DMS153 (cell line): ENCODE measurements at regions not wholly inside any gene's neighbourhood (a gene's known extent, or its start where the extent isn't known, plus 50 kb on each side); places are given as distances from the start of the nearest gene placed in this dataset.
"Not testable (repeated sequence)": the region's sequence is repeated elsewhere in the genome, so short reads cannot be mapped to it uniquely, and the experiment has no call there.

Experiments
- DNase-seq: peaks from one replicate; lab custom pipeline; 2025; lab: John Stamatoyannopoulos, UW

DNA sequence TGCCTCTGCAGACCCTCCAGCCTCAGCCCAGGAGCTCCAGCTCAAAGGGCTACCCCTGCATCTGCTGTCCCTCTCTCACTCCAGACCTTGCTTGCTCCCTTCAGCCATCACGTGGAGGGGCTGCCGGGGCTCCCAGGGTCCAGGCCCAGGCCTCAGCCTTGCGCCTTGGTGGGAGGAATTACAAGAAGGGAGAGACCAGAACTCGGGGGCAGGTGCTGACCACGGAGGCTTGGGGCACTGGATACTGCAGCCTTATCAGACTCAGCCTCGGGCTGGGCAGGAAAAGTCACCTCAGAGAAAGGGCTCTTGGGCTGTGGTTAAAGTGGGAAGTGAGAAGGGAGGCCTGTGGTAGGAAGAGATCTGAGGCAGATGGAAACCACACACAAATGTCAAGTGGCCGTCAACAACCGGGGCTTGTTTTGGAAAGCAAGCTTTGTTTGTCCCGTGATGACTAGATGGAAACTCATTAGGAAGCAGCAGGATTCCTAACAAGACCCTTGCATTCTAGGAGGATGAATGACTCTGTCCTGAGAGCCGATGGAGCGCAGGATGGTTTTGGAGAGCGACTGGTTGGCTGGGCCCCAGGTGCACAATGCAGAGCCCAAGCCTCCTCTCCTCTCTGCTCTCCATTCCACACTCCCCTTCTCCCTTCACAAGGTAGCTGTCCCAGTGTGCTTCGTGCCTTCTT lies 1321.7 kb downstream of the TBC1D22A start:
- no peak for DNase-seq

DNA sequence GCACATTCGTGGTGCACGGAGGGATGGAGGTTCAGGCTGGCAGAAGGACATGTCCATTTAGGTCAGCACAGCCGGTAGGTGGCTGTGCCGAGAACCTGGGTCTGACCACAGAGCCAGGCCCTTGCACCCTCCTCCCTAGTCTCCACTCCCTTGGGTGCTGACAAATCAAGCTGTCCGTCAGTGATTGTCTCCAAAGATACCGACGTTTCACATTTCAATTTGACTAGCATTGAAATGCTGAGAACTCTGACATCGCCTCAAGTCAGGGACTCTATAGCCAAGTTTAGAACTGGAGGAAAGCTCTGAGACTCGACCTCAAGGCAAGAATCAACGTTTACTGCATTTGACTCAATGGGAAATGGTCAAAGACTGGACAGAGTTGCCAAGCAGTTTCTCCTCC lies 1321.1 kb downstream of the TBC1D22A start:
- DNase-seq: no peak

DNA sequence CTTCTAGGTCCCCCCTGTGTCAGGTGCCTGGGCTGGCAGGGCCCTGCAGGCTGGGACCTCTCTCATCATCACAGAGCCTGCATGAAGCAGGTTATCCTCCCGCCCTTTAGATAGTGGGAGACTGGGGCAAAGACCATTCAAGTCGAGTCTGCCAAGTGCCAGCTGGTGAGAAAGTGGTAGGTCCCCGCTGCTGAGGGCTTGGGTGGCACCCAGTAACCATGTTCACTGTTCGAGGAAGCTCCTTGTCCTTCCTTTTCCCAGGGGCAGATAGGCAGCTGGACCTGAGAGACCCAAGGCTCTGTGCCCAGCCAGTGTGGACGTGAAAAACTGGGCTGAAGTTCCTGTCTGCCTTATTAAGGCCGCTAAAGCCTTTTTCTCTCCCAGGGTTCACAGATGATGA lies 1319.8 kb downstream of the TBC1D22A start:
- DNase-seq: no peak

DNA sequence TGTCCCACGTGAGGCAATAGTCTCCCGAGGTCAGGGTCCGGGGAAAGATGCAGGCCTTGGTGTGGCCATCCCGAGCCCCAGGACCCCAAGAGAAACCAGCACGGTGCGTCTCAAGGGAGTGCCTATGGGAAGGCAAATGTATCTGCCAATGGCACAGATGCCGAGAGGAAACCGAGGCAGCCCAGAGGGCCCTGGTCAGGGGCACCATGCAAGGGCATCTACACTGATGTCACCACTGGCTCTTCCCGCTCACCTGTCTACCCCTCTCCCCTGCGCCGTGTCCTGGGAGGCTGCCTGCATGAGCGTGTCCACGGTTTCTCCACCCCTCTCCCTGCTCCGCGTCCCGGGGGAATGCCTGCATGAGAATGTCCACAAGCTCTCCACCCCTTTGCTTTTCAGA lies 1318.8 kb downstream of the TBC1D22A start:
- DNase-seq: no peak

DNA sequence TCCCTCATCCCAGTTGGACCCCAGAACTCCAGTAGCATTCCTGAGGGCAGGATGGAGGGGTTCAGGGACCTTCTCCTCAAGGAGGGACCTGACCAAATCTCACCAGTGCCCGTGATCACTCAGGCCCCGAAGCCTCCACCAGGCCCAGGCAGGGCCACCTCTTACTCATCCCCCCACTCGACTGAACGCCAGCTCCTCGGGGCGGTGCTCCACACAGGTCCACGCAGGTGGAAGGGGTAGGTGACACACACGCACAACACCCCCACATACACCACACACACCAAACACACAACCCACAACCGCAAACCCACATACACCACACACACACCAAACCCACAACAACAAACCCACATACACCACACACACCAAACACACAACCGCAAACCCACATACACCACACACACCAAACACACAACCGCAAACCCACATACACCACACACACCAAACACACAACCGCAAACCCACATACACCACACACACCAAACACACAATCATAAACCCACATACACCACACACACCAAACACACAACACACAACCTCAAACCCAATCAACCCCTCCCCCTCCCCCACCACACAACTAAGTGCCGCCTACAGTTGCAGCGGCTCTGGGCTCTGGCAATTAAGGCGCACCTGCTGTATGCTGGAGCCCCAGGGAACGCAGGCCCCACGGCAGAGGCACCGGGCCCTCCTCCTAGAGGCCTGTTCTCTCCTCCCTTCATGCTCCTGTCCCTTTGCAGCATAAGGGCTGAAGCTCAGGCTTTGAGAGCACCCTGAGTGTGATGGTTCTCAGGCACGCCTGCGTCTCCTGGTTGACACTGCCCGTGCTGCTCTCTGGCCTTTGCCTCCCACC lies 1318.1 kb downstream of the TBC1D22A start:
- no peak for DNase-seq

DNA sequence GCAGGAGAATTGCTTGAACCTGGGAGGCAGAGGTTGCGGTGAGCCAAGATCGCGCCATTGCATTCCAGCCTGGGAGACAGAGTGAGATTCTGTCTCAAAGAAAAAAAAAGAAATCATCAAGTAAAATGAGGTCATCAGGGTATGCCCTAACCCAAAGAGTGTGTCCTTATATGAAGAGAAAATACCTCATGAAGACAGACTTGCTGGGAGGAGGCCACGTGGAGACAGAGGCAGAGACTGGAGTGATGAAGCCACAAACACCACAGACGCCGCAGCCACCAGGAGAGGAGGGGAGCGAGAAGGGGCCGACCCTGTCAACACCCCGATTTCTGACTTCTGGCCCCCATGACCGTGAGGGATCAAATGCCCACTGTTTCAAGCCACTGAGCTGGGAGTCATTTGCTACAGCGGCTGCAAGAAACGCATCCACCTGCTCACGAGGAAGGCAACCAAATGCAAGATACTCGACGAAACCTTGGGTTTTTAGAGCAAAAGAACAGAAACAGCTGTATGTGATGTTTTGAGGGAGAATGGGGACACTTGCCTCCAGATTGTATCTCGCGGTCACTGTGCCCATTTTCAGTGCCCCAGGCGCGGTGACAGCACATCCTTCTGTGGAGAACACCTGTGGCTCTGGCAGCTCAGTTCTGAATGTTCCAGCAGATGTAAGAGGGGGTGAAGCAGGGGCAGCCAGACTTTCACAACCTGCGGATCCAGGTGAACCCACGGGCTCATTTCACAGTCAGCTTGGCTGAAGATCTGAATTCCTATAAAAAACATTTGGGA lies 1317.2 kb downstream of the TBC1D22A start:
- no peak for DNase-seq

DNA sequence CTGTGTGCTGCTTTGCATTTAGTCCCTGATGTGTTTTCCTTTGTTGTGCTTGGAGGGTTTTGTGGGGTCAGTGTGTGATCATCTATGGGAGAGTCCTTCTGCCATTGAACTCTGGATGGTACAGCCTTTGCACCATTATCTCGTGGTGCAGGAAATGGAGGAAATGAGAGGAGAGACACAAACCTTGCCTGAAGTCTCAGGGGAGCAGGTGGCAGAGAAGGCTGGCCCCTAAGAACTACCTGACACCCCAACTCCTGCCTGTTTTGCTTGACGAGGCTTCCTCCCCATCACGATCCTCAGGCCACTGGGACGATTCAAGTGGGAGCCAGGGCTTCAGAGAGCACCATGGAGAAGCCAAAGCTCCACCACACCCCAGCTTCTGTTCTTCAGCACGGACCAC lies 1316.4 kb downstream of the TBC1D22A start:
- DNase-seq: no peak

DNA sequence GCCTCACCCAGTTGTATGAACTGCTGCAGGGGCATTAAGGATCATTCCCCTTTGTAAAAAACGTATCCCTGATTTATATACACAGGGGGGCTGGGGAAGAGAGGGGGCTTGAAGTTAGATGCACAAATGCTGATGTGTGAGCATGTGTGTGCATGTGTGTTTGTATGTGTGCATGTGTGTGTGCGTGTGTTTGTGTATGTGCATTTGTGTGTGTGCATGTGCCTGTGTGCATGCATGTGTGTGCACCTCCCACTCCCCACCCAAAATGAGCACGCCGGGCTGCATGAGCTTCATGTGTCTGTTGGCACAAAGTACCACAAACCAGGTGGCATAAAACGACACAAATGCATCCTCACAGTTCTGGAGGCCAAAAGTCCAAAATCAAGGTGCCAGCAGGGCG lies 1315.2 kb downstream of the TBC1D22A start:
- DNase-seq: no peak

DNA sequence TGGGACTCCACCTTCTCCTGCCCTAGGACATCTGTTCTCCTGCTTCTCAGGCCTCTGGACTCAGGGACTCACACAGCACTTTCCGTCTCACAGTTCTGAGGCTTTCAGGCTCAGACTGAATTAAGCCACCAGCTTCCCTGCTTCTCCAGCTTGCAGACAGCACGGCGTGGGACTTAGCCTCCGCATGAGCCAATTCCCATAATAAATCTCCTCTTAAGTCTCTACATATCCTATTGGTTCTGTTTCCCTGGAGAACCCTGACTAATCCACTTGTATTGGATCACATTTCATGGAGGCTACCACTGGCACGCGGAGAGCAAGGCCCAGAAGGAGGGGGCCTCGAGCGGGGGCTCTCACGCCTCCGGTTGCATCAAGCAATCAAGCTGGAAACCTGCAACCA lies 1313.6 kb downstream of the TBC1D22A start:
- no peak for DNase-seq

DNA sequence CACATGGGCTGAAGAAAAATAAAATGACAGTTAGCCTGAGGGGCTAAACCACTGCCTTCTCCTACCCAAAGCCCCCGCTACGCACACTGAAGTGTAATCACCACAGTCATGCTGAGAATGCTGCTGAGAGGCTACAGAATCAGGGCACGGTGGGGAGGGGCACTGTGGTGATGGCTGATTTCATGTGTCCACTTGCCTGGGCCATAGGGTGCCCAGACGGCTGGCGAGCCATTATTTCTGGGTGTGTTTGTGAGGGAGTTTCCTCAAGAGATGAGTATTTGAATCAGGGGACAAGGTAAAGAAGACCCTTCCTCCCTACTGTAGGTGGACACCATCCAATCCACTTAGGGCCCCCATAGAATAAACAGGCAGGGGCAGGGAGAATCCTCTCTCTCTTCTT lies 1313.2 kb downstream of the TBC1D22A start:
- no peak for DNase-seq

DNA sequence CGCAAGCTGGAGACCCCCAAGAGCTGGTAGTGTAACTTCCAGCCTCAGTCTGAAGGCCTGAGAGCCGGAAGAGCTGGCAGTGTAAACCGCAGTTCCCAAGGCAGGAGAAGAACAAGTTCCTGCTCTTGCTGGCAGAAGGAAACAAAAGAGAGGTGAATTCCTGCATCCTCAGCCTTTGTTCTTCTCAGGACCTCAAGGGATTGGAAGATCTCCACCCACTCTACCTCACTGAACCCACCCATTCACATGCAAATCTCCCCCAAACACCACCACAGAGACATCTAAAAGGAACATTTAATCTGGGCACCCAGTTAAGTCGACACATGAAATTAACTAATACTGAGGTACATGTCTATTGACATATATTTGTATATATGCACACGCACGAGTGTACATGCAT lies 1310.3 kb downstream of the TBC1D22A start:
- no peak for DNase-seq

DNA sequence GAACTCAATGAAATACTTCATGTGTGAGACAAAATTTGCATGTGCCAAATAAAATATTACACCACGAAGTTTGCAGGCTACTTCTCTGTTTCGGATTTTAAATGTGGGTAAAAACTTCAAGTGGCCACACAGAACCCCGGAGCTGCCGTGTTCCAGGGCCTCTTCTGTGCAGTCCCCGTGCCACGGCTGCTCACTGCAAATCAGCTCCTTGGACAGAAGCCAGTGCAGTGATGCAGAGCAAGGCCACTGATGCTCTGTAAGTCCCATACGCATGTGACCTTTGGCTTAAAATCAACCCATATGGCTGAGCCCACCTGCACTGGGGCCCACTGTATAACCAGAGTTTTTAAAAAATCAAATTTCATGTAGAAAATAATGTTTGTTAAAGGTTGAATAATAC lies 1309.4 kb downstream of the TBC1D22A start:
- no peak for DNase-seq

DNA sequence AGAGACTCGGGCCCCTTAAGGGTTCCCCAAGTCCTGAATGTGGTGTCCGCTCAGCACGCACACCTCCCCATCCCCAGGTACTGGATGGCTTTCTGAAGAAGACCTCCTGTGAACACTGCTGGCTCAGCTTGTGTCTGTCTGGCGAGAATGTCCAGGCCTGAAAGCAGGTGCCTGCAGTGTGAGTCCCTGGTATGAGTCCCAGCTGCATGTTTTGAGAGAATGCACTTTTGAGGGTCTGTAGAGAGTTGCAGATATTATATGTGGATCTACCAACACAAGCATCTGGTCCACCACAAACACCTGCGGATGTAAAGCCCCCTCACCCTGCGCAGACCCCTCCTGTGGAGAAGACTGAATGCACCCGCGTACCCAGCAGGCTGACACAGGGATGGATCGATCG lies 1308.9 kb downstream of the TBC1D22A start:
- DNase-seq: no peak

DNA sequence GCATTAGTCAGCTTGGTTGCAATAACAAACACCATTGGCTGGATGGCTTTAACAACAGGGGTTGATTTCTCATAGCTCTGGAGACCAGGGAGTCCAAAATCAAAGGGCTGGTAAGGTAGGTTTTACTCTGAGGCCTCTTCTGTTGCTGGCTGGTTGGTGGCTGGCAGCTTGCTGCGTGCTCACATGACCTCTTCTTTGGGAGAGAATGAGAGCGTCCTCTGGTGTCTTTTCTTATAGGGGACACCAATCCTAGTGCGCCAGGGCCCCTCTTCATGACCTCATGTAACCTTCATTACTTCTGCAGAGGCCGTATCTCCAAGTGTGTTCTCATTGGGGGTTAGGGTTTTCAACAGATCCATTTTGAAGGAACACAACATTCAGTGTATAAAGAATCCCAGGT lies 1308.3 kb downstream of the TBC1D22A start:
- no peak for DNase-seq

DNA sequence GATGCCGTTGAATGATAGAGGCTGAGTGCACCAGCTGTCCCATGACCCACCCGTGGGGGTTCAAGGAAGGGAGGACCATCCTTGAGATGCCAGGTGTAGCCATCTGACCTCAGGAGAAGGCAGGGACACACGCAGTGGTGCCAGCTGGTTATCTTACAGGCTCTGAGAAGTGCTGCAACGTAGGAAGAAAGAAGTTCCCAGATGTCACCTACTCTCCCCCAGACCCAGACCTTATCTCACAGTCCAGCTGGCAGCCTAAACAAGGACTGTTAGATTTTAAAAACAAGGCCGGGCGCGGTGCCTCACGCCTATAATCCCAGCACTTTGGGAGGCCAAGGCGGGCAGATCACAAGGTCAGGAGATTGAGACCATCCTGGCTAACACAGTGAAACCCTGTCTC lies 1307.6 kb downstream of the TBC1D22A start:
- no peak for DNase-seq

DNA sequence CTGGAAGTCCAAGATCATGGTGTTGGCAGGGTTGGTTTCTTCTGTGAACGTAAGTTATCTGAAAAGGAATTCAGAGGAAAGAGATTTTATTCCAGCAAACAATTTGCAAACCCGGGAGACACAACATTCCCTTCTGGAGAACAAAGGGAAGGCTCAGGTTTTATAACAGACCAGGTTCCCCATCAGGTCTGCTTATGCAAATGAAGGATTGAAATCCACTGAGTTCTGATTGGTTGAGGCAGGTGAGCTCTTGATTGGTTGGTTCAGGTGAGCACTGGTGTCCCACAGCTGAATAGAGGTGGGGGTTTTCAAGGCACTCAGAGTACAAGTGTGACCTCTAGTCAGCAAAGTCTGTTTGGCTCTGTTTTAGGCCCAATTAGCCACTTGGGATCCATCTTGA lies 1306.8 kb downstream of the TBC1D22A start:
- no peak for DNase-seq

DNA sequence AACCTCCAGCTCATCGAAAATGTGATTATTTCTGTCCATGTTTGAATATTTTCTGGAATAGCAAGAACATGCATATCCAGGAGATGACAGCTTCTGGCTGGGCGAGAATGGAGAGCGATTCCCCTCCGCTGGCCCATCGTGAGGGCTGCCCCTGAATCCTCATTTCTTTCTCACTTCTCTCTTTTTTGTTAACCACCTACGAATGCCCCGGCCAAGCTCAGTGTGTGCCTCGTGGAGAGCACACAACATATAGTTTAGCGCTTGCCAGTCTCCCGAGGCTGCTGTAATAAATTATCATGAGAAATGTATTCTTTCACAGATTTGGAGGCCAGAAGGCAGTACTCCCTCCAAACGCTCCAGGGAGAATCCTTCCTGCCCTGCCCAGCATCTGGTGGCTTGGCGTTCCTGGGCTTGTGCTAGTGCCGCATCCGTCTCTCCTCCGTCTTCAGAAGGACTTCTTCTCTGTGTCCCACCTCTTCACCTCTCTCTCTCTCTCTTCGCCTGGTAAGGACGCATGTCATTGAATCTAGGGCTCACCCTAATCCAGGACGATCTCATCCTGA lies 1306.0 kb downstream of the TBC1D22A start:
- DNase-seq: no peak

DNA sequence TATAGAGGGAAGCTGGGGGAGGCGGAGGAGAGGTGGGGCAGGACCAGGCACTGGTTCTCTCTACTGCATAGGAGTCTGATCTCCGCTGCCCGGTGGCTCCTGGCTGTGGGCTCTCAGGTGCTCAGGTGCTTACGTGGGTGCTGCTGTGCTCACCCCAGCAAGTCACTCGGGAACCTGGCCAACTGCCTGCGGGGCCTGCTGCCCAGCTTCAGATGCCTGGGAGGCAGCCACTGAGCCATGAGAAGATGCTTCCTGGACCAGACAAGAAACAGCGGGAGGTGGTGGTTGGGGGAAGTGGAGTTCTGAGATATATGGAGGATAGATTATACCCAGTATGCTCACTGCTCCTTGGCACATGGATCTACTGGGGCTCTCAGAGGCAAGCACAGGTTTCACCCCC lies 1303.4 kb downstream of the TBC1D22A start:
- DNase-seq: no peak

DNA sequence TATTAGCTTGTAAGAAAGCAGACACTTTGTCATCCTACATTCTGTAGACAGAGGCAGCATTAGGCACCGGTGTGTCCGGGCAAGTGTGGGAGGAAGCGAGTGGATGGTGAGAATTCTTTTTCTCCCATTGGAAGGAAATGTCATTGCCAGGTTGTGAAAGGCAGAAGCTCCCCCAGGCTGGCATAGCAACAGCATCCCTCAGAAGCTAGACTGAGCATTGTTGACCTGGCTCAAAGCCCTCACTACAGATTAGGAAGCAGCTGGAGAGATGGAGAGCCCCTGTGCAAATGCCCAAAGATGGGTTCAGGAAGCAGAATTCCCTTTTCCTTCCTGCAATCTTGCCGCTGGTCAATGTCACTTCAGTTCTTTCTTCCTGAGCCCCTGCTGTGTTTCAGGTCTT lies 1299.3 kb downstream of the TBC1D22A start:
- no peak for DNase-seq

DNA sequence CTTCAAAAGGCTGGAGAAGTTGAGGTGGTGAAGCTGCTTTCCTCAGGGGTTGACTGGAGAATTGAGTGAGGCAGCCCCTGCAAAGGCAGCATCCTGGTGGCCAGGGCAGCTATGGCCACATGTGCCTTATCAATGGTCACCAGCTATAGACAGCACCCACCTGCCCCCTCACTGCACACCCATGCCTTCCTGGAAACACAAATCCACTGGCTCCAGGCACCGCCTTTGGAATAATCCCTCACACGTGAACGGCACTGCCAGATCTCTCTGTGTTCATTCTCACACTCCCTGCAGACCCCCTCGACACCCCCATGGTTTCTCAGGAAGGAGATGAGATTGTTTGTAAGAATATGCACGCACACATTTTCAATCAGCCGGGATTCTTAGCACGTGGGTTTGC lies 1297.8 kb downstream of the TBC1D22A start:
- no peak for DNase-seq

DNA sequence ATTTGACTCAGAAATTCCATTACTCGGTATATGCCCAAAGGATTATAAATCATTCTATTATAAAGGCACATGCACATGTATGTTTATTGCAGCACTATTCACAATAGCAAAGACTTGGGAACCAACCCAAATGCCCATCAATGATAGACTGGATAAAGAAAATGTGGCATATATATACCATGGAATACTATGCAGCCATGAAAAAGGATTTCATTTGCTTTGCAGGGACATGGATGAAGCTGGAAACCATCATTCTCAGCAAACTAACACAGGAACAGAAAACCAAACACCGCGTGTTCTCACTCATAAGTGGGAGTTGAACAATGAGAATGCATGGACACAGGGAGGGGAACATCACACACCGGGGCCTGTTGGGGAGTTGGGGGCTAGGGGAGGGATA lies 1297.1 kb downstream of the TBC1D22A start:
- not testable (repeated sequence) for DNase-seq

DNA sequence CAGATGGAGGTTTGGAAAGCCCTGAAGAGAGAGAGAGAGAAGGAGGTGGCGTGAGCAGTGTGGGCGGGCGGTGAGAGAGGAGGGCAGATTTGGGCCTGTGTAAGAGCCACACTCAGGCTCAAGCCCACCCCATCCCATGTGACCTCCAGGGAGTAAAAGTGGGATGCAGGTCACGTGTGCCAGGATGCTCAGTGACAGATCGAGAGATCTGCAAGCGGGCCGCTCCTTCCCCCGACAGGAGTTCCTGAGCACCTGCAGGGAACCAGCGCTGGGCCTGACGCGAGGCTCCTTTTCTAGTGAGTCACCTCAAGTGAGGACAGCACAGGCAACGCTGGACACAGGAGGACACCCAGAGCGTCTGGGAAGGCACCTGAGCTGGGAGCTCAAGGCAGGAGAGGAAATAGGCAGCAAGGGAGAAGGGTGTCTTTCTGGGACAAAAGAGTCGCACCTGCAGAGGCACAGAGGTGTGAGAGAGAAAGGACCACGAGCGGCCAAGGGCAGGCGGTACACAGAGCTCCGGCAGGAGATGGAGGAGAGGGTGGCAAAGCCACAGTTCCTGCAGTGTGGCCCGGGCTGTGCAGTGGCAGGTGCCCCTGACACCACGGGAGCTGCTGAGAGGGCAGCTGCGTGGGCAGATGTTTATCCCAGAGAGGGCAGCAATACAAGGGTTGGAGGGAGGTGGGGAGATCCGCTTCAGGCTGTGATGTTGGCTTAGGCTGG lies 1294.8 kb downstream of the TBC1D22A start:
- DNase-seq: no peak
